Erythroblast (primary cell): ENCODE measurements at regions not wholly inside any gene's neighbourhood (a gene's known extent, or its start where the extent isn't known, plus 50 kb on each side); places are given as distances from the start of the nearest gene placed in this dataset.

Experiments used
- GATA1 ChIP-seq: IDR thresholded peaks from 2 replicates; pipeline ENCODE4 v1.6.1; 2011; ENCODE audit warnings: low read depth, mild to moderate bottlenecking, control low read depth, low read length, moderate library complexity
- POLR2A ChIP-seq: IDR thresholded peaks from 2 replicates; pipeline ENCODE4 v1.6.1; 2011; ENCODE audit warnings: mild to moderate bottlenecking, low read length

DNA sequence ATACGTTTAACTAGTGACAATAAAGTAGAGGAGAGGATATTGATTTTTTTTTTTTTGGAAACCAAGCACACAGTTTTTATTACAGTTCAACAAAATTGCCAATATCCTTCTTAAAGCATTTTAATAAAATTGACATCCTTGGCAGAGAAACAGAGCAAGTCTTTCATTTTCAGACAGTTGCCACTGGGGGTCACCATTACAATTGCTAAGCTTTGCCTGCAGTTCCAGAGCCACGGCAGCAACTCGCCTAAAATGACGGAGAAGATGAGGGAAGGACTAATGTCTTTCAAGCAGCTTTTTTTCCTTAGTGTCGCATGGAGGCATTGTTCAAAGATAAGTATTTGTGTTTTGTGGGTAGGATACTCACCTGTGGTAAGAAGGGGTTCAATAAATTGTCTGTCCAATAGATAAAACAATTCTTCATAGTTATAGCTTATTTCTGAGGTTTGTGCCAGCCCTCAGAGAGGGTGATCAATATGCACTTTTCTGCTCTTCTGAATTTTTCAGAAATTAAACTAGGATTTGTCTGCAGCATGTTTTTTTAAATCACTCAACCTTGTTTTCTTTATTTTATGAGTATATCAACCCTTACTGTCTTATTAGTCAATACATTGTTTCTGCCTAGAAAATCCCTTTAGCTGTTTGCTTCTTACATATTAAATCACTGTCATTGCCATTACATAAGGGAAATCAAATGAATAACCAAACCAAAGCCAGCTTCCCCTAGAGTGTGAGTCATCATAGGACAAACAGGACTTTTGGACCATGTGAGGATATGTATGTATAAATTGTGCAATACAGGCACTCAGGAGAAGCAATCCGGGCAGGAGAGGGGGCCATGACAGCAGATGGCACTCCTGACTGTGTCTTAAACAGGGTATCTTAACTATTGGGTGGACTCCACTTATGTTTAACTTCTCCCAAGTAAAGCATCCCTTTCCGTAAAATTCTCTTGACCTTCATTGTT, 508.1 kb upstream of the ARX start:
- TF ChIP-seq POLR2A (no peak), GATA1 (no peak)
